ENCODE measurements at regions not wholly inside any gene's neighbourhood (a gene's known extent, or its start where the extent isn't known, plus 50 kb on each side); places are given as distances from the start of the nearest gene placed in this dataset.

- TF ChIP-seq, protein P1, sequence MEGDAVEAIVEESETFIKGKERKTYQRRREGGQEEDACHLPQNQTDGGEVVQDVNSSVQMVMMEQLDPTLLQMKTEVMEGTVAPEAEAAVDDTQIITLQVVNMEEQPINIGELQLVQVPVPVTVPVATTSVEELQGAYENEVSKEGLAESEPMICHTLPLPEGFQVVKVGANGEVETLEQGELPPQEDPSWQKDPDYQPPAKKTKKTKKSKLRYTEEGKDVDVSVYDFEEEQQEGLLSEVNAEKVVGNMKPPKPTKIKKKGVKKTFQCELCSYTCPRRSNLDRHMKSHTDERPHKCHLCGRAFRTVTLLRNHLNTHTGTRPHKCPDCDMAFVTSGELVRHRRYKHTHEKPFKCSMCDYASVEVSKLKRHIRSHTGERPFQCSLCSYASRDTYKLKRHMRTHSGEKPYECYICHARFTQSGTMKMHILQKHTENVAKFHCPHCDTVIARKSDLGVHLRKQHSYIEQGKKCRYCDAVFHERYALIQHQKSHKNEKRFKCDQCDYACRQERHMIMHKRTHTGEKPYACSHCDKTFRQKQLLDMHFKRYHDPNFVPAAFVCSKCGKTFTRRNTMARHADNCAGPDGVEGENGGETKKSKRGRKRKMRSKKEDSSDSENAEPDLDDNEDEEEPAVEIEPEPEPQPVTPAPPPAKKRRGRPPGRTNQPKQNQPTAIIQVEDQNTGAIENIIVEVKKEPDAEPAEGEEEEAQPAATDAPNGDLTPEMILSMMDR (IDR thresholded peaks at IDR 0.05; ENCODE audit: insufficient read depth, low read length): no peak
- TF ChIP-seq POLR2AphosphoS5 (IDR thresholded peaks at IDR 0.05; ENCODE audit: low read depth) (no peak), REST (IDR thresholded peaks at IDR 0.05; ENCODE audit: insufficient replicate concordance, low read depth) (no peak), SPI1 (IDR thresholded peaks at IDR 0.05; ENCODE audit: borderline replicate concordance, low read depth) (no peak), GABPA (IDR thresholded peaks at IDR 0.05; ENCODE audit: low read depth) (no peak)
Measured at GRCh38 chr1:55359611-55360010, 144.4 kb upstream of the USP24 start.
